ENCODE measurements at regions not wholly inside any gene's neighbourhood (a gene's known extent, or its start where the extent isn't known, plus 50 kb on each side); places are given as distances from the start of the nearest gene placed in this dataset.

- no peak overlapping the region for H2AFZ ChIP-seq (ENCODE audit: low read length)
- DNase-seq: no peak
Measured at GRCh38 chr4:170938588-170938987, 848.8 kb upstream of the AADAT start.

GRCh38 chr4:170931321-170931720 is 841.6 kb upstream of the AADAT start:
- no peak overlapping the region for H2AFZ ChIP-seq (ENCODE audit: low read length)
- no peaks in the 10 kb centered on the region for H3K9me2 ChIP-seq (replicated peaks; ENCODE audit: insufficient read depth, low read length)
- H3K4me3 ChIP-seq (ENCODE audit: low read length): no peak overlapping the region
- no peaks in the 10 kb centered on the region for H3K79me2 ChIP-seq (ENCODE audit: low read length)
- no peaks in the 10 kb centered on the region for H3K4me1 ChIP-seq (ENCODE audit: low read length)
- TF ChIP-seq EZH2phosphoT487 (IDR thresholded peaks at IDR 0.05; ENCODE audit: low read length): no peak
- no peak for TF ChIP-seq EZH2 (optimal IDR thresholded peaks at IDR 0.05; ENCODE audit: low read depth, low read length)
- TF ChIP-seq CTCF (IDR thresholded peaks at IDR 0.05; ENCODE audit: low read length): no peak
- H3F3A ChIP-seq (ENCODE audit: insufficient read depth, low read length): no peaks in the 10 kb centered on the region
- no peaks in the 10 kb centered on the region for H3K9me3 ChIP-seq (replicated peaks; ENCODE audit: insufficient read depth, low read length)
- H3K4me2 ChIP-seq (ENCODE audit: low read depth, low read length): no peak overlapping the region
- no peak for DNase-seq
- H3K27ac ChIP-seq (ENCODE audit: low read length): no peak overlapping the region
- H3K36me3 ChIP-seq (replicated peaks; ENCODE audit: insufficient read depth, low read length): no peaks in the 10 kb centered on the region
- no peaks in the 10 kb centered on the region for H3K27me3 ChIP-seq (replicated peaks; ENCODE audit: insufficient read depth, low read length)
- no peak overlapping the region for H3K9ac ChIP-seq (ENCODE audit: low read length)
- H4K20me1 ChIP-seq (ENCODE audit: insufficient read depth, low read length): no peaks in the 10 kb centered on the region

More at GRCh38 chr4:170938588-170938987, 848.8 kb upstream of the AADAT start:
- Histone ChIP-seq H3K4me2 (ENCODE audit: low read depth, low read length) (no peak overlapping the region), H3K79me2 (ENCODE audit: low read length) (no peaks in the 10 kb centered on the region), H3K36me3 (replicated peaks; ENCODE audit: insufficient read depth, low read length) (no peaks in the 10 kb centered on the region), H3K9me2 (replicated peaks; ENCODE audit: insufficient read depth, low read length) (no peaks in the 10 kb centered on the region), H3F3A (ENCODE audit: insufficient read depth, low read length) (no peaks in the 10 kb centered on the region), H3K4me3 (ENCODE audit: low read length) (no peak overlapping the region), H3K27ac (ENCODE audit: low read length) (no peak overlapping the region), H3K9me3 (replicated peaks; ENCODE audit: insufficient read depth, low read length) (no peaks in the 10 kb centered on the region), H3K27me3 (replicated peaks; ENCODE audit: insufficient read depth, low read length) (no peaks in the 10 kb centered on the region), H3K9ac (ENCODE audit: low read length) (no peak overlapping the region), H4K20me1 (ENCODE audit: insufficient read depth, low read length) (no peaks in the 10 kb centered on the region), H3K4me1 (ENCODE audit: low read length) (no peaks in the 10 kb centered on the region)
- TF ChIP-seq EZH2 (optimal IDR thresholded peaks at IDR 0.05; ENCODE audit: low read depth, low read length) (no peak), CTCF (IDR thresholded peaks at IDR 0.05; ENCODE audit: low read length) (no peak), EZH2phosphoT487 (IDR thresholded peaks at IDR 0.05; ENCODE audit: low read length) (no peak)

- H3K9me3 ChIP-seq (replicated peaks; ENCODE audit: insufficient read depth, low read length): no peaks in the 10 kb centered on the region; the same call in 1 of the 2 replicates
- no peak overlapping the region for H3K27ac ChIP-seq (ENCODE audit: low read length)
- no peaks in the 10 kb centered on the region for H3K79me2 ChIP-seq (ENCODE audit: low read length)
- peak overlapping the region; percentile 19; the same call in 1 of the 2 replicates for H3K4me2 ChIP-seq (ENCODE audit: low read depth, low read length)
- no peaks in the 10 kb centered on the region for H3K9me2 ChIP-seq (replicated peaks; ENCODE audit: insufficient read depth, low read length)
- no peak for TF ChIP-seq EZH2phosphoT487 (IDR thresholded peaks at IDR 0.05; ENCODE audit: low read length)
- no peak for TF ChIP-seq CTCF (IDR thresholded peaks at IDR 0.05; ENCODE audit: low read length)
- no peak for TF ChIP-seq EZH2 (optimal IDR thresholded peaks at IDR 0.05; ENCODE audit: low read depth, low read length)
- H3F3A ChIP-seq (ENCODE audit: insufficient read depth, low read length): no peaks in the 10 kb centered on the region
- H3K36me3 ChIP-seq (replicated peaks; ENCODE audit: insufficient read depth, low read length): no peaks in the 10 kb centered on the region
- H4K20me1 ChIP-seq (ENCODE audit: insufficient read depth, low read length): no peaks in the 10 kb centered on the region
- no peaks in the 10 kb centered on the region for H3K27me3 ChIP-seq (replicated peaks; ENCODE audit: insufficient read depth, low read length)
- no peak overlapping the region for H3K9ac ChIP-seq (ENCODE audit: low read length)
- H2AFZ ChIP-seq (ENCODE audit: low read length): 0 out of 2 replicates have a peak overlapping the region, but pooled peaks have one; percentile 18
- H3K4me3 ChIP-seq (ENCODE audit: low read length): no peak overlapping the region
- no peaks in the 10 kb centered on the region for H3K4me1 ChIP-seq (ENCODE audit: low read length)
- no peak for DNase-seq
Measured at GRCh38 chr4:170888660-170889059, 798.9 kb upstream of the AADAT start.
